Body of pancreas (tissue), 4 donors: ENCODE measurements at regions not wholly inside any gene's neighbourhood (a gene's known extent, or its start where the extent isn't known, plus 50 kb on each side); places are given as distances from the start of the nearest gene placed in this dataset.

Source experiments
- ATAC-seq: fragments of 150-250 bp; one replicate; pipeline ENCODE4 v1.9.1; 2016
- DNase-seq, 4 donors: peaks; one replicate each; pipeline ENCODE4 v3.0.0-alpha.2; 2019
- H3K27ac ChIP-seq, 4 donors: fragments of 200-600 bp; sonication (generic); 1 replicate in 3 of 4; 2 replicates in 1 of 4; pipeline versions ENCODE4 v1.5.1 to v1.6.1; 2016 to 2019; ENCODE audit warnings: mild to moderate bottlenecking in 1 of 4, mixed read lengths in 1 of 4, moderate library complexity in 1 of 4
- H3K27me3 ChIP-seq, 2 donors: fragments of 200-600 bp; sonication (generic); one replicate each; pipeline ENCODE4 v1.6.0; 2016; ENCODE audit warnings: mild to moderate bottlenecking in 1 of 2
- H3K36me3 ChIP-seq, 2 donors: fragments of 200-600 bp; sonication (generic); replicated peaks in 1 of 2; 2 replicates each; pipeline ENCODE4 v1.5.1; 2016; ENCODE audit warnings: low read depth in 2 of 2; ENCODE audit not compliant: insufficient read depth in 1 of 2
- H3K4me1 ChIP-seq: fragments of 200-600 bp; sonication (generic); one replicate; pipeline ENCODE4 v1.6.0; 2016
- H3K4me3 ChIP-seq, 2 donors: fragments of 200-600 bp; sonication (generic); 1 replicate in 1 of 2; 2 replicates in 1 of 2; pipeline ENCODE4 v1.5.1; 2016 to 2019
- H3K9me3 ChIP-seq, 3 donors: fragments of 200-600 bp; sonication (generic); 1 replicate in 2 of 3; 2 replicates in 1 of 3; pipeline ENCODE4 v1.5.1; 2016
- CTCF ChIP-seq, 7 experiments: fragments of 450-650 bp in 4 of 7; fragments of 200-600 bp in 3 of 7; sonication (generic) in 3 of 7; IDR thresholded peaks; one replicate each; pipeline ENCODE4 v1.5.1; 2016 to 2019; ENCODE audit warnings: antibody characterized with exemption in 7 of 7
- POLR2A ChIP-seq, 3 donors: fragments of 450-650 bp; IDR thresholded peaks; one replicate each; pipeline ENCODE4 v1.6.1; 2016; ENCODE audit warnings: antibody characterized with exemption in 3 of 3, mild to moderate bottlenecking in 2 of 3
- WGBS, 2 donors: methylation state at CpG; one replicate each; pipeline ENCODE4 v1.1.5; 2017; 5-methylcytosine and 5-hydroxymethylcytosine counted together
- intact Hi-C: fragments of 100-400 bp; cut with DNase I; formaldehyde crosslinking; loops from one replicate; pipeline ENCODE4 v1.15.1; 2023

- H3K27ac ChIP-seq = no peak overlapping the region
- DNase-seq = no peak
- ATAC-seq = no peak
- TF ChIP-seq CTCF (IDR thresholded peaks at IDR 0.05) = no peak
- no peak for TF ChIP-seq POLR2A (IDR thresholded peaks at IDR 0.05)
- H3K4me3 ChIP-seq = no peak overlapping the region
- 48 to 76% methylated on average over 3 of the region's 3 CpGs for WGBS, 2 donors
- H3K27me3 ChIP-seq = no peaks in the 10 kb centered on the region
- H3K4me1 ChIP-seq = no peaks in the 10 kb centered on the region
- no peaks in the 10 kb centered on the region for H3K9me3 ChIP-seq
- intact Hi-C loops = no loop called here
- no peaks in the 10 kb centered on the region for H3K36me3 ChIP-seq
Measured at GRCh38 chr12:125300249-125300648, 235.0 kb downstream of the AACS start.

- H3K9me3 ChIP-seq = no peaks in the 10 kb centered on the region
- WGBS, 2 donors = 51 to 64% methylated on average over 2 of the region's 2 CpGs
- no peaks in the 10 kb centered on the region for H3K36me3 ChIP-seq
- TF ChIP-seq POLR2A (IDR thresholded peaks at IDR 0.05) (no peak), CTCF (IDR thresholded peaks at IDR 0.05) (no peak)
- intact Hi-C loops = no loop called here
- ATAC-seq (no peak), DNase-seq (no peak)
- no peak overlapping the region for H3K27ac ChIP-seq
- no peak overlapping the region for H3K4me3 ChIP-seq
- no peaks in the 10 kb centered on the region for H3K27me3 ChIP-seq
- no peaks in the 10 kb centered on the region for H3K4me1 ChIP-seq
Measured at GRCh38 chr12:125303337-125303736, 238.1 kb downstream of the AACS start.

- 82 to 86% methylated on average over 10 of the region's 10 CpGs for WGBS, 2 donors
- no peaks in the 10 kb centered on the region for H3K27me3 ChIP-seq
- H3K36me3 ChIP-seq = no peaks in the 10 kb centered on the region
- no peaks in the 10 kb centered on the region for H3K4me1 ChIP-seq
- TF ChIP-seq CTCF (IDR thresholded peaks at IDR 0.05) (no peak), POLR2A (IDR thresholded peaks at IDR 0.05) (no peak)
- H3K4me3 ChIP-seq = no peak overlapping the region
- DNase-seq = no peak
- no peak for ATAC-seq
- no peak overlapping the region for H3K27ac ChIP-seq
- intact Hi-C loops = no loop called here
- H3K9me3 ChIP-seq = no peaks in the 10 kb centered on the region
Measured at GRCh38 chr12:125304029-125304428, 238.8 kb downstream of the AACS start.

- TF ChIP-seq CTCF (IDR thresholded peaks at IDR 0.05) (no peak), POLR2A (IDR thresholded peaks at IDR 0.05) (no peak)
- Histone ChIP-seq H3K4me3 (no peak overlapping the region), H3K36me3 (no peaks in the 10 kb centered on the region), H3K4me1 (no peaks in the 10 kb centered on the region), H3K9me3 (no peaks in the 10 kb centered on the region), H3K27ac (no peak overlapping the region), H3K27me3 (no peaks in the 10 kb centered on the region)
- ATAC-seq (no peak), DNase-seq (no peak)
- WGBS, 2 donors = 44 to 59% methylated on average over 6 of the region's 6 CpGs
- intact Hi-C loops = no loop called here
Measured at GRCh38 chr12:125305231-125305630, 240.0 kb downstream of the AACS start.

GRCh38 chr12:125310461-125310860, 245.2 kb downstream of the AACS start:
- H3K4me1 ChIP-seq = no peaks in the 10 kb centered on the region
- no peak overlapping the region for H3K4me3 ChIP-seq
- intact Hi-C loops = no loop called here
- WGBS, 2 donors = 59 to 60% methylated on average over 5 to 8 of the region's 8 CpGs
- H3K27me3 ChIP-seq = peaks cover 0 to 6% of the 10 kb centered on the region in 2 donors
- H3K27ac ChIP-seq = no peak overlapping the region
- no peaks in the 10 kb centered on the region for H3K36me3 ChIP-seq
- DNase-seq = no peak
- TF ChIP-seq POLR2A (IDR thresholded peaks at IDR 0.05) (no peak), CTCF (IDR thresholded peaks at IDR 0.05) (no peak)
- ATAC-seq = no peak
- no peaks in the 10 kb centered on the region for H3K9me3 ChIP-seq
